HEK293 (cell line): ENCODE measurements at regions not wholly inside any gene's neighbourhood (a gene's known extent, or its start where the extent isn't known, plus 50 kb on each side); places are given as distances from the start of the nearest gene placed in this dataset.
"Not testable (repeated sequence)": the region's sequence is repeated elsewhere in the genome, so short reads cannot be mapped to it uniquely, and the experiment has no call there.

Experiments used
- CTCF ChIA-PET: fragments of 350-600 bp; formaldehyde crosslinking; extraction: SDS; loops from one replicate; lab custom pipeline; 2021; ENCODE audit warnings: antibody characterized with exemption; lab: Yijun Ruan, JAX
- POLR2A ChIA-PET: fragments of 300-600 bp; formaldehyde crosslinking; extraction: SDS; loops from one replicate; lab custom pipeline; 2020; ENCODE audit warnings: antibody characterized with exemption, inconsistent platforms; lab: Yijun Ruan, JAX
- H3K27ac ChIP-seq: fragments of 200-500 bp; sonication (Bioruptor generic); 2 replicates; pipeline ENCODE4 v1.5.1; 2014; ENCODE audit warnings: low read depth, low read length, control low read depth, inconsistent platforms; ENCODE audit errors: extremely low read depth
- H3K36me3 ChIP-seq, 2 experiments: fragments of 200-500 bp in 1 of 2; sonication (Bioruptor generic) in 1 of 2; 1 replicate in 1 of 2; 2 replicates in 1 of 2; pipeline ENCODE4 v1.5.1; 2014 to 2017; ENCODE audit warnings: inconsistent platforms in 2 of 2, low read length in 2 of 2; ENCODE audit not compliant: control insufficient read depth in 2 of 2, insufficient read depth in 1 of 2
- H3K4me1 ChIP-seq: fragments of 200-500 bp; sonication (Bioruptor generic); 2 replicates; pipeline ENCODE4 v1.5.1; 2014; ENCODE audit warnings: mild to moderate bottlenecking, low read length, inconsistent platforms; ENCODE audit not compliant: control insufficient read depth, insufficient read depth
- H3K4me3 ChIP-seq: 2 replicates; pipeline ENCODE4 v1.5.1; 2011; ENCODE audit warnings: low read depth, mild to moderate bottlenecking, control low read depth, low read length, moderate library complexity
- H3K9me3 ChIP-seq: fragments of 200-500 bp; sonication (Bioruptor generic); 2 replicates; pipeline ENCODE4 v1.5.1; 2014; ENCODE audit warnings: low read depth, low read length, inconsistent platforms; ENCODE audit not compliant: control insufficient read depth, insufficient read depth

DNA sequence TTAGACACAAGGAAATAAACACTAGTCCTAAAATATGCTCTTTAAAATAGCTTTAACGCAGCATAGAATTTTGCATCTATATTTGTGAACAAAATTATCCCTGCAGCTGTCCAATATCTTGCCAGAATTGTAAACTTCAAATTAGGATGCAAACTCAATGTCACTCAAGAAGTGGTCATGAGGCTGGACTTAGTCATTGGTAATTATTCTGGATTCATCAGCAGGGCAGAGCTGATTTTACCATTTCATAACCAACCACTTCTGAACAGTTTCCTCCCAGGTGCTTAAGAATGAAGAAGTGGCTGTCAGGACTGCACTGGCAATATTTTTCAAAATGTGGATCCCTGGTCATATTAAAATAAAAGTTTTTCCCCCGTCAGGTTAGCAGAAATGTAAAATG is 219.5 kb downstream of the SPATA31A6 start:
- POLR2A ChIA-PET, H3K9me3 ChIP-seq, H3K36me3 ChIP-seq, H3K4me1 ChIP-seq, H3K4me3 ChIP-seq, H3K27ac ChIP-seq, CTCF ChIA-PET: not testable (repeated sequence)

DNA sequence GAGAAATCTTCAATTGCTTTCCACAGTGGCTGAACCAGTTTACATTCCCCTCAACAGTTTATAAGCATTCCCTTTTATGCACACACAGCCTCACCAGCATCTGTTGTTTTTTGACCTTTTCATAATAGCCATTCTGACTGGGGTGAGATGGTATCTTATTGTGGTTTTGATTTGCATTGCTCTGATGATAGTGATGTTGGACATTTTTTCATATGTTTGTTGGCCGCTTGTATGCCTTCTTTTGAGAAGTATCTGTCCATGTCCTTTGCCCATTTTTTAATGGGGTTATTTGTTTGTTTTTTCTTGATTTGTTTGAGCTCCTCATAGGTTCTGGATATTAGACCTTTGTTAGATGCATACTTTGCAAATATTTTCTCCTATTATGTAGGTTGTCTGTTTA is 226.1 kb downstream of the SPATA31A6 start:
- H3K4me3 ChIP-seq, H3K27ac ChIP-seq, CTCF ChIA-PET, H3K9me3 ChIP-seq, POLR2A ChIA-PET, H3K36me3 ChIP-seq, H3K4me1 ChIP-seq: not testable (repeated sequence)

DNA sequence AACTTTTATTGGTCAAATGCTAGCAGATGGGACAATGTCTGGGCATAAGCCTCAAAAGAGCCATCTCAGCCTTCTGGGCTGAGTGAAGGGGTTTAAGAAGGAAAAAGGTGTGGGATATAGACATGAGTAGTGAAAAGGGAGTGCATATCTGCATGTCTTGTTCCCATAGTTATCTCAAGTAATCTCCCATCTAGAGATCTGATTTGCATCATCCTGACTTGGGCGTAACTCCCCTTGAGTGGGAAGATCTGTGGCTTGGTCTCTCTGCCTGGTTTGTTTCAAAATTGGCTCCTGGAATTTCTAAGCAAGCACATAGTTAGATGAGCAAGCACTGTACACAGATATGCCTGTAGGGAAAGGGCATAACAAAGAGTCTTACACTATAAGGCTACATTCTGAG is 228.9 kb downstream of the SPATA31A6 start:
- CTCF ChIA-PET, H3K4me3 ChIP-seq, H3K27ac ChIP-seq, H3K4me1 ChIP-seq, H3K36me3 ChIP-seq, POLR2A ChIA-PET, H3K9me3 ChIP-seq: not testable (repeated sequence)

DNA sequence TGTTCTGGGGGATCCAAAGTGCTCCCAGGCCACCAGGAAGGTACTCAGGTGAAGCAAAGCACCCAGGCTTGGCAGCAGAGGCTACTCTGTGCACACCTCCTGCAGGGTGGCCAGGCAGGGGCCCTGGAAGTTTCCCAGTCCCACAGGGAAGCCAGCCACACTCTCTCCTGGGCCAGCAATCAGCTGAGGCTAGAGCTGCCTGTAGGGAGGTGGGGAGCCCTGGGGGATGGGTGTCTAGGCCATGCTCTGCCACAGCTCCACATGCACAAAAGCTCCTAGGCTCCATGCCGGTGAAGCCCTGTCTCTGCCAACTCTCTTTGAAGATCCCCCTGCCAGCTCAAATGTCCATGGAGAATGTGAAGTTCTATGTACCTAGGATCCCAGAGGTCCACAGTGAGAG is 231.4 kb downstream of the SPATA31A6 start:
- H3K36me3 ChIP-seq, H3K27ac ChIP-seq, CTCF ChIA-PET, POLR2A ChIA-PET, H3K4me3 ChIP-seq, H3K4me1 ChIP-seq, H3K9me3 ChIP-seq: not testable (repeated sequence)

DNA sequence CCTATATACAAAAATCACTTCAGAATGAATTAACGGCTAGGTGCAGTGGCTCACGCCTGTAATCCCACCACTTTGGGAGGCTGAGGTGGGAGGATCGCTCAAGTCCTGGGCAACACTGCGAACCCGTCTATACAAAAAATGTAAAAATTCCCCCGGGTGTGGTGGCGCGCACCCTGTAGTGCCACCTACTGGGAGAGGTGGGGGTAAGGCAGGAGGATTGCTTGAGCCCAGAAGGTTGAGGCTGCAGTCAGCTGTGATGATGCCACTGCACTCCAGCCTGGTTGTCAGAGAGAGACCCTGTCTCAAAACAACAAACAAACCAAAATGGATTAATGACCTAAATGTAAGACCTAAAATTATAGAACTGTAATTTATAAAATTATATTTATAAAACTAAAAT is 236.2 kb downstream of the SPATA31A6 start:
- CTCF ChIA-PET, H3K27ac ChIP-seq, H3K9me3 ChIP-seq, H3K4me3 ChIP-seq, H3K36me3 ChIP-seq, H3K4me1 ChIP-seq, POLR2A ChIA-PET: not testable (repeated sequence)

DNA sequence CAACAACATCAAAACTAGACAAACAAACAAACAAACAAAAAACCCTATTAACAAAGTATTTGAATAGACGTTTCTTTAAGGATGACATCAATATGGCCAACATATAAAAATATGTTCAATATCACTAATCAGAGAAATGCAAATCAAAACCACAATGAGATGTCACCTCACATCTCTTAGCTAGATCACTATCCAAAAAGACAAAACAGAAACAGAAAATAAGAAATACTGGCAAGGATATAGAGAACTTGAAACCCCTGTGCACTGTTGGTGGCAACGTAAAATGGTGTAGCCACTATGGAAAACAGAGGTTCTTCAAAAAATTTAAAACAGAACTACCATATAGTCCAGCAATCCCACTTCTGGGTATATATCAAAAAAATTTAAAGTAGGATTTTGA is 236.9 kb downstream of the SPATA31A6 start:
- CTCF ChIA-PET, H3K4me3 ChIP-seq, H3K36me3 ChIP-seq, H3K9me3 ChIP-seq, H3K27ac ChIP-seq, POLR2A ChIA-PET, H3K4me1 ChIP-seq: not testable (repeated sequence)

DNA sequence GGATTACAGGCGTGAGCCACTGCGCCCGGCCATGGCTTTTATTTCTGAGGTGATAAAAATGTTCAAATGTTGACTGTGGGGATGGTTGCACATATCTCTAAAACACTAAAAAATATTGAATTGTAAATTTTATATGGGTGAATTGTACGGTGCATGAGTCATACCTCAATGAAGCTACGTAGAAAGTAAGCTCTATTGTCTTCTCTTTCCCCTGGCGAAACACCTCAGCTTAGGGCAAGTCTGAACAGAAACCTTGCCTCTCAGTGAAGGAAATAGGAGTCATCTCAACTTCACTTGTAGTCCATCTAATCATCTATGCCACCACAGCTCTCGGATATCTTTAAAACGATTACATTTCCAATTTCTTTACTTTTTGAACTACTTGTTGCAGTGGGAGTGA is 238.2 kb downstream of the SPATA31A6 start:
- H3K36me3 ChIP-seq, H3K27ac ChIP-seq, H3K4me3 ChIP-seq, H3K4me1 ChIP-seq, POLR2A ChIA-PET, CTCF ChIA-PET, H3K9me3 ChIP-seq: not testable (repeated sequence)

DNA sequence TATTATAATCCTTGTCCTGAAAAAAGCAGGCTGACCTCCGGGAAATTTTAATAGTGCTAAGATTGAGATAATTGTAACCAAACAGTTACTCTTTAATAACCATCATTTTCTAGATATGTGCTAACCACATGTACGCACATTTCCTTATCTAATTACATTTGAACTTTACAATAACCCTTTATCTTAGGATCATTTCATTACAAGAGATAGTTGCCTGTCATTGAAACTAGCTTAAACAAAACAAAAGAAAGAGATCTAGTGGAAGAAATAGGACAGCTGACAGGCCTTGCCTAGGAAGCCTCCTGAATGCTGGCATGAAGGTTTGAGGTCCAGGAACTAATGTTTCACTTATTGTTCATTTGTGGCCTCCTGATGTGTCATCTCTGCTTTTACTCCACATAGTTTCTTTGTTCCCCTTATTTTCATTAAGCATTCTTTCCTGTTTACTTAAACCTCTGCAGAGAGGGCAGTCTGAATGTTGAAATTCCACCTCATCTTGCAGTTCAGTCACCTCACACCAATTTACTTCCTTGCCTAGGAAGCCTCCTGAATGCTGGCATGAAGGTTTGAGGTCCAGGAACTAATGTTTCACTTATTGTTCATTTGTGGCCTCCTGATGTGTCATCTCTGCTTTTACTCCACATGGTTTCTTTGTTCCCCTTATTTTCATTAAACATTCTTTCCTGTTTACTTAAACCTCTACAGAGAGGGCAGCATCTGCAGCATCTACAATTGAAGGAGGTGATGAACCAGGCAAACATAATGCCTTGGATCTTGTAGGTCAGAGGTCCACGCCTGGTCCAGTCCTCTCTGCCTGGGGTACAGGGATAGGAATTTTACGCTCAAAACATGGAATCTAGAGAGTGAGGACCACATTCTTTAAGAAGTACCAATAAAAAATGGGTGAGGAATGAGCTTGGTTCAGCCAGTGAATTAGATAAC is 247.5 kb downstream of the SPATA31A6 start:
- H3K27ac ChIP-seq, CTCF ChIA-PET, H3K4me3 ChIP-seq, H3K4me1 ChIP-seq, H3K36me3 ChIP-seq, H3K9me3 ChIP-seq, POLR2A ChIA-PET: not testable (repeated sequence)

DNA sequence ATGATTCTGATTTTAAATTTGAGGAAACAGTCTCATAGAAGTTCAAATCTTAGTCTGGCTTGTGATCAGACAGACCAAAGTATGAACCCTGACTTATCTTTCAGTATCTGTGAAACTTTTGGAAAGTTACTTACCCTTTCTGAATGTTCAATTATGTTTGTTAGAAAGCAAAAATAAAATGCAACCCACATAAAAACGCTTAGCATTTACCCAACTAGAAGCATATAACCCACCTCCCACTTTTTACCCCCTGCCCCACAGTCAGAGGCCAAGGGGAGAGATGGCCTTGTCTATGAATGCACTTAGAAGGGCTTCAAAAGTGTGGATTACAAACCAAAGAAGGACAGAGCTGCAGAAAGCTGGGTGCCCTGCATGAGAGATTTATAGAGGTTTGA is 248.2 kb downstream of the SPATA31A6 start:
- H3K27ac ChIP-seq, H3K36me3 ChIP-seq, H3K4me1 ChIP-seq, POLR2A ChIA-PET, H3K4me3 ChIP-seq, H3K9me3 ChIP-seq, CTCF ChIA-PET: not testable (repeated sequence)

DNA sequence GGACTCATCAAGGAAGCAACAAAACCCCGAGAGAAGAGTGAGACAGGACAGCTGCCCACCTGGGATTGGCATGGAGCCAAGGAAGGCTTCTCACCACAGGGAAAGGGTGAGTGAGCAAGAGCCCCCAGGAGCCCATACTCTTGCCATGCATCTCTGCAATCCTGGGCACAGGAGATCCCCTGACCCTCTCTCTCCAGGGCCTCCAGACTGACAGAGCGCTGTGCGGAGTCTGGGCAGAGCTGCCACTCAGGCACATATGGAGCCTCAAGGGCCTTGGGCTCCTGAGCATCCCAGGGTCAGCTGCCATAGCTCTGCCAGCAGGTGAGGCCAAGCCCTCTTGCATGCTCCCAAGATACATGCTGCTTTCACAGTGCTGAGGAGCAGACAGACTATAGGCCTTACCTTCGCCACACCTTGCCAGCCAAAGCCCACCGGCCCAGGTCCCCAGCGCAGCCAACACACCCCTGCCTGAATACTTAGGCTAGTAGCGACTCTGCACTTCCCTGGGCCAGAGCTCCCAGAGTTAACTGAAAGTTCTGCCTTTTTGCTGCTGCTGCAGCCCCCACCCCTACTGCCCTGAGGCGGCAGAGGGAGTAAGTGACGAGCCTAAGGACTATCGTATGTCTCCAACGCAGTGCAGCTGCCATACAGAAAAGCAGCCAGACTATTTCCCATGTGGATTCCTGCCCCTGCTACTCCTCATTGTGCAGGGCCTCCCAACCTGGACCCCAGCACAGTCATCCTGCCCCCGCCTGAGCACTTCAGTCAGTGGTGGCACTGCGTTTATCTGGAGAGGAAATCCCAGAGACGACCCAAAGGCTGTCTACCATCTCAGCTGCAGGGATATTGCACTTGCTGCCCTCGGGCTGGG is 251.6 kb downstream of the SPATA31A6 start:
- POLR2A ChIA-PET, H3K9me3 ChIP-seq, H3K27ac ChIP-seq, H3K4me3 ChIP-seq, CTCF ChIA-PET, H3K4me1 ChIP-seq, H3K36me3 ChIP-seq: not testable (repeated sequence)
